Adrenal gland (tissue), 9 donors: ENCODE measurements at regions not wholly inside any gene's neighbourhood (a gene's known extent, or its start where the extent isn't known, plus 50 kb on each side); places are given as distances from the start of the nearest gene placed in this dataset.

ENCODE experiments used
- DNase-seq, 7 donors: peaks; one replicate each; pipeline ENCODE4 v3.0.0-alpha.2; 2019 to 2020
- H3K27ac ChIP-seq, 5 donors: fragments of 200-600 bp; sonication (generic) in 4 of 5; 1 replicate in 3 of 5; 2 replicates in 2 of 5; pipeline versions ENCODE4 v1.5.1 to v1.8.0; 2016 to 2020; ENCODE audit warnings: mild to moderate bottlenecking in 1 of 5
- H3K27me3 ChIP-seq: fragments of 200-600 bp; 2 replicates; pipeline ENCODE4 v1.8.0; 2021
- H3K36me3 ChIP-seq, 2 donors: fragments of 200-600 bp; replicated peaks in 1 of 2; 1 replicate in 1 of 2; 2 replicates in 1 of 2; pipeline versions ENCODE4 v1.5.1 to v1.8.0; 2018 to 2022
- H3K4me1 ChIP-seq, 2 donors: fragments of 200-600 bp; replicated peaks in 1 of 2; 1 replicate in 1 of 2; 2 replicates in 1 of 2; pipeline versions ENCODE4 v1.5.1 to v1.8.0; 2018 to 2021
- H3K4me3 ChIP-seq, 4 donors: fragments of 200-600 bp; sonication (generic) in 3 of 4; one replicate each; pipeline ENCODE4 v1.5.1; 2016 to 2018
- H3K9me3 ChIP-seq, 3 donors: fragments of 200-600 bp; sonication (generic) in 1 of 3; replicated peaks in 1 of 3; 1 replicate in 2 of 3; 2 replicates in 1 of 3; pipeline versions ENCODE4 v1.5.1 to v1.8.0; 2016 to 2021
- CTCF ChIP-seq, 6 experiments: fragments of 450-650 bp in 4 of 6; fragments of 200-600 bp in 2 of 6; sonication (generic) in 1 of 6; IDR thresholded peaks; 1 replicate in 5 of 6; 2 replicates in 1 of 6; pipeline versions ENCODE4 v1.5.1 to v1.8.0; 2016 to 2021; ENCODE audit warnings: antibody characterized with exemption in 6 of 6, mild to moderate bottlenecking in 2 of 6, moderate library complexity in 1 of 6
- POLR2A ChIP-seq, 2 donors: fragments of 450-650 bp; IDR thresholded peaks; one replicate each; pipeline ENCODE4 v1.6.1; 2017; ENCODE audit warnings: antibody characterized with exemption in 2 of 2, mild to moderate bottlenecking in 2 of 2, moderate library complexity in 1 of 2
- WGBS, 4 donors: extraction: QIAGEN DNeasy Blood & Tissue Kit in 2 of 4; methylation state at CpG; one replicate each; pipeline versions ENCODE4 v1.1.5 to v1.1.7; 2013 to 2017; 5-methylcytosine and 5-hydroxymethylcytosine counted together
- intact Hi-C, 2 donors: fragments of 100-400 bp; cut with DNase I; formaldehyde crosslinking; loops; one replicate each; pipeline versions ENCODE4 v1.14.1 to v1.15.0; 2022 to 2023
- donor health status: healthy with polysubstance abuse.
- donor health status: Bipolar disorder and iron deficiency.
- donor health status: DM: yes; HTN: yes; CAD: no.
- donor health status: DM: no; HTN: no; CAD: no.
- donor health status: DM: no; HTN: no; CAD: no.

GRCh38 chr11:33982661-33983060 is 68.9 kb upstream of the CAPRIN1 start:
- Histone ChIP-seq H3K9me3 (no peaks in the 10 kb centered on the region), H3K4me1 (no peaks in the 10 kb centered on the region), H3K27ac (no peak overlapping the region), H3K27me3 (no peaks in the 10 kb centered on the region), H3K4me3 (no peak overlapping the region), H3K36me3 (no peaks in the 10 kb centered on the region)
- intact Hi-C loops = no loop called here
- no peak for TF ChIP-seq CTCF (IDR thresholded peaks at IDR 0.05)
- TF ChIP-seq POLR2A (IDR thresholded peaks at IDR 0.05) = no peak
- DNase-seq = no peak

- intact Hi-C loops = no loop called here
- no peaks in the 10 kb centered on the region for H3K27me3 ChIP-seq
- WGBS, 4 donors = 66 to 72% (median 69%) methylated on average over 3 of the region's 3 CpGs
Observed at GRCh38 chr11:33980897-33981296, 70.6 kb upstream of the CAPRIN1 start.

GRCh38 chr11:33978376-33978775 is 73.2 kb upstream of the CAPRIN1 start:
- TF ChIP-seq CTCF (IDR thresholded peaks at IDR 0.05) (no peak), POLR2A (IDR thresholded peaks at IDR 0.05) (no peak)
- Histone ChIP-seq H3K27ac (no peak overlapping the region), H3K36me3 (no peaks in the 10 kb centered on the region), H3K4me1 (no peaks in the 10 kb centered on the region), H3K4me3 (no peak overlapping the region), H3K9me3 (no peaks in the 10 kb centered on the region), H3K27me3 (no peaks in the 10 kb centered on the region)
- 69 to 93% (median 89%) methylated on average over 6 of the region's 6 CpGs for WGBS, 4 donors
- intact Hi-C loops = no loop called here
- no peak for DNase-seq

More at GRCh38 chr11:33980897-33981296, 70.6 kb upstream of the CAPRIN1 start:
- no peaks in the 10 kb centered on the region for H3K36me3 ChIP-seq
- no peaks in the 10 kb centered on the region for H3K9me3 ChIP-seq
- TF ChIP-seq POLR2A (IDR thresholded peaks at IDR 0.05) (no peak), CTCF (IDR thresholded peaks at IDR 0.05) (no peak)
- no peak overlapping the region for H3K27ac ChIP-seq
- no peak overlapping the region for H3K4me3 ChIP-seq
- DNase-seq = no peak
- no peaks in the 10 kb centered on the region for H3K4me1 ChIP-seq

GRCh38 chr11:33977676-33978075 is 73.9 kb upstream of the CAPRIN1 start:
- Histone ChIP-seq H3K27ac (no peak overlapping the region), H3K4me1 (no peaks in the 10 kb centered on the region), H3K9me3 (no peaks in the 10 kb centered on the region), H3K27me3 (no peaks in the 10 kb centered on the region), H3K36me3 (no peaks in the 10 kb centered on the region), H3K4me3 (no peak overlapping the region)
- DNase-seq = no peak
- WGBS, 4 donors = 76 to 98% (median 92%) methylated on average over 4 of the region's 4 CpGs
- TF ChIP-seq CTCF (IDR thresholded peaks at IDR 0.05) = no peak
- TF ChIP-seq POLR2A (IDR thresholded peaks at IDR 0.05) = no peak
- intact Hi-C loops = no loop called here
